Endodermal cell (in vitro differentiated cells): ENCODE measurements at regions not wholly inside any gene's neighbourhood (a gene's known extent, or its start where the extent isn't known, plus 50 kb on each side); places are given as distances from the start of the nearest gene placed in this dataset.
A peak's percentile ranks its signal among the peaks of the same experiment; 100 is the strongest.

Experiments used
- DNase-seq: peaks from one replicate; pipeline ENCODE4 v3.0.0-alpha.2; 2017
- H3K27ac ChIP-seq: 2 replicates; pipeline ENCODE4 v1.5.1; 2013; ENCODE audit warnings: mild to moderate bottlenecking, low read depth, low read length, moderate library complexity
- H3K27me3 ChIP-seq: 2 replicates; pipeline ENCODE4 v1.6.1; 2013; ENCODE audit warnings: mild to moderate bottlenecking, low read length, moderate library complexity; ENCODE audit not compliant: insufficient read depth, control insufficient read depth, poor library complexity, severe bottlenecking
- H3K36me3 ChIP-seq: 2 replicates; pipeline ENCODE4 v1.7.0; 2013; ENCODE audit warnings: mild to moderate bottlenecking, low read length, moderate library complexity; ENCODE audit not compliant: control insufficient read depth, insufficient read depth
- H3K4me1 ChIP-seq: one replicate; pipeline ENCODE4 v1.7.0; 2013; ENCODE audit warnings: low read length; ENCODE audit not compliant: control insufficient read depth, insufficient read depth
- H3K4me3 ChIP-seq: 2 replicates; pipeline ENCODE4 v1.5.1; 2013; ENCODE audit warnings: mild to moderate bottlenecking, low read length, moderate library complexity
- H3K9ac ChIP-seq: 2 replicates; pipeline ENCODE4 v1.6.1; 2013; ENCODE audit warnings: mild to moderate bottlenecking, low read length, moderate library complexity; ENCODE audit not compliant: poor library complexity, severe bottlenecking; ENCODE audit errors: extremely low read depth
- H3K9me3 ChIP-seq: 2 replicates; pipeline ENCODE4 v1.6.1; 2013; ENCODE audit warnings: mild to moderate bottlenecking, low read length, moderate library complexity; ENCODE audit not compliant: control insufficient read depth
- H3K27ac Mint-ChIP-seq: 2 replicates; pipeline ENCODE4 v1.8.0; 2020; ENCODE audit warnings: mixed read lengths
- H3K27me3 Mint-ChIP-seq: 2 replicates; pipeline ENCODE4 v1.8.0; 2021; ENCODE audit warnings: mild to moderate bottlenecking, mixed read lengths; ENCODE audit not compliant: insufficient read depth
- H3K36me3 Mint-ChIP-seq: 2 replicates; pipeline ENCODE4 v1.8.0; 2020; ENCODE audit warnings: low read depth, mixed read lengths
- H3K4me1 Mint-ChIP-seq: 2 replicates; pipeline ENCODE4 v1.8.0; 2020; ENCODE audit warnings: mixed read lengths
- H3K4me3 Mint-ChIP-seq: 2 replicates; pipeline ENCODE4 v1.8.0; 2020; ENCODE audit warnings: mild to moderate bottlenecking, moderate library complexity, mixed read lengths
- H3K9me3 Mint-ChIP-seq: 2 replicates; pipeline ENCODE4 v1.8.0; 2020; ENCODE audit warnings: mild to moderate bottlenecking, mixed read lengths
- WGBS, 2 experiments: methylation state at CpG; one replicate each; pipeline versions ENCODE4 v1.1.5 to v1.1.7; 2013; ENCODE audit warnings: missing lambda C conversion rate in 2 of 2, mixed read lengths in 1 of 2; ENCODE audit not compliant: insufficient coverage in 1 of 2, insufficient read length in 1 of 2; 5-methylcytosine and 5-hydroxymethylcytosine counted together
- TF ChIP-seq, protein P1 (sequence below): fragments of 200-600 bp; sonication (generic); conservative IDR thresholded peaks from 2 replicates; pipeline ENCODE4 v1.5.0; 2021; ENCODE audit warnings: antibody characterized with exemption, mild to moderate bottlenecking

DNA sequence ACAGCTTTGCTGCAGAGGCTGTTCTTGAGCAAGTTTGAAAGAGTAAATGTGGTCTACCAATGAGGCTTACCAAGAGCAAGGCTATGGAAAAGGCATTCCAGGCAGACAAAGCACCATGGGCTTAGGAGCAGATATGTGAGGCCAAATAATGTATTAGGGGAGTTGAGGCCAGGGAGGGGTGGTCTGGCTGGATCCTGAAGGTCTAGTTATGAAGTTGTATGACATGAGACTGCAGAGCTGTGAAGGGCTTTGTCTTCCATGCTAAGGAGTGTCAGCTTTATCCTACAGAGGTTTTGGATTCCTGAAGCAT is 51.8 kb upstream of the TSPAN2 start:
- no peak for DNase-seq
- no peak overlapping the region for H3K4me3 Mint-ChIP-seq

DNA sequence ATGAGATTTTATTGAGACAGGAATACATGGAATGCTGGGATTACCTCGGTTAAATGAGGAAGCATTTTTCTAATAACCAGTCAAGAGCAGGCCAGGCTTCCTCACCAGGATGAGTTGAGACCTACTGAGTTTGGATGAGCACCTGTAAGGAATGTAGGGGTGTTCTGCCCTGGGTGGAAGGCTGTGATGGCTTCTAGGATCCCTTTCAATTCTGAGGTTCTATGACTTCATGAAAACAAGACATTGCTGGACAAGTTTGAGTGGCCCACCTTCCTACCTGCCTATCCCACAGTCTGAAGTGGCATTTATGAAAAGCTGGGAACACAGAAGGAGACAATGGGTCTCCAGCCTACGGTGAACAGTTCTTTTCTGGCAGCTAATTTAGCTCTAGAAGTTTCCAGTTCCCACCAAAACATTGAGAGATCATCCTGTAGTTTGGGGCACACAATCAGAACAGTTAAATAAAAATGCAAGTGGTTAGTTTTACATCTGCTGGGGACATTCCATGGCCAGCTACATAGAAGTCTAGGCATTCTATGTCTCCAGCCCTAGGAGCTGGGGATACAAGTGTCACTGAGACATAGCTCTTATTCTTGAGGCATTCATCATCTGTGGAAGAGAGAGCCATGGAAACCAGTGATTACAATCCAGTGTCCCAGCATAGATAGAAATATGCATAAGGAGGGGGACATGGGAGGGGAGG is 51.3 kb upstream of the TSPAN2 start:
- Histone ChIP-seq H3K27ac (no peak overlapping the region), H3K4me3 (no peak overlapping the region), H3K4me1 (peaks cover 10% of the 10 kb centered on the region), H3K9me3 (no peaks in the 10 kb centered on the region), H3K36me3 (no peaks in the 10 kb centered on the region), H3K27me3 (no peaks in the 10 kb centered on the region), H3K9ac (no peak overlapping the region)
- TF ChIP-seq, protein P1, sequence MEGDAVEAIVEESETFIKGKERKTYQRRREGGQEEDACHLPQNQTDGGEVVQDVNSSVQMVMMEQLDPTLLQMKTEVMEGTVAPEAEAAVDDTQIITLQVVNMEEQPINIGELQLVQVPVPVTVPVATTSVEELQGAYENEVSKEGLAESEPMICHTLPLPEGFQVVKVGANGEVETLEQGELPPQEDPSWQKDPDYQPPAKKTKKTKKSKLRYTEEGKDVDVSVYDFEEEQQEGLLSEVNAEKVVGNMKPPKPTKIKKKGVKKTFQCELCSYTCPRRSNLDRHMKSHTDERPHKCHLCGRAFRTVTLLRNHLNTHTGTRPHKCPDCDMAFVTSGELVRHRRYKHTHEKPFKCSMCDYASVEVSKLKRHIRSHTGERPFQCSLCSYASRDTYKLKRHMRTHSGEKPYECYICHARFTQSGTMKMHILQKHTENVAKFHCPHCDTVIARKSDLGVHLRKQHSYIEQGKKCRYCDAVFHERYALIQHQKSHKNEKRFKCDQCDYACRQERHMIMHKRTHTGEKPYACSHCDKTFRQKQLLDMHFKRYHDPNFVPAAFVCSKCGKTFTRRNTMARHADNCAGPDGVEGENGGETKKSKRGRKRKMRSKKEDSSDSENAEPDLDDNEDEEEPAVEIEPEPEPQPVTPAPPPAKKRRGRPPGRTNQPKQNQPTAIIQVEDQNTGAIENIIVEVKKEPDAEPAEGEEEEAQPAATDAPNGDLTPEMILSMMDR = no peak
- no peak overlapping the region for H3K27ac Mint-ChIP-seq
- no peak for DNase-seq
- H3K9me3 Mint-ChIP-seq = no peaks in the 10 kb centered on the region
- whole genome bisulfite sequencing, 2 experiments = 90 to 100% methylated on average over 1 to 2 of the region's 2 CpGs
- peaks cover 42% of the 10 kb centered on the region for H3K4me1 Mint-ChIP-seq
- H3K4me3 Mint-ChIP-seq = no peak overlapping the region
- no peaks in the 10 kb centered on the region for H3K36me3 Mint-ChIP-seq
- peaks cover 12% of the 10 kb centered on the region for H3K27me3 Mint-ChIP-seq

More for the DNA sequence above, 51.8 kb upstream of the TSPAN2 start:
- no peaks in the 10 kb centered on the region for H3K36me3 Mint-ChIP-seq
- Histone ChIP-seq H3K36me3 (no peaks in the 10 kb centered on the region), H3K4me3 (no peak overlapping the region), H3K27me3 (no peaks in the 10 kb centered on the region), H3K27ac (no peak overlapping the region), H3K4me1 (peaks cover 6% of the 10 kb centered on the region), H3K9me3 (no peaks in the 10 kb centered on the region), H3K9ac (no peak overlapping the region)
- no peaks in the 10 kb centered on the region for H3K9me3 Mint-ChIP-seq
- peaks cover 38% of the 10 kb centered on the region for H3K4me1 Mint-ChIP-seq
- TF ChIP-seq, protein P1 = no peak
- H3K27ac Mint-ChIP-seq = no peak overlapping the region
- peaks cover 12% of the 10 kb centered on the region for H3K27me3 Mint-ChIP-seq

DNA sequence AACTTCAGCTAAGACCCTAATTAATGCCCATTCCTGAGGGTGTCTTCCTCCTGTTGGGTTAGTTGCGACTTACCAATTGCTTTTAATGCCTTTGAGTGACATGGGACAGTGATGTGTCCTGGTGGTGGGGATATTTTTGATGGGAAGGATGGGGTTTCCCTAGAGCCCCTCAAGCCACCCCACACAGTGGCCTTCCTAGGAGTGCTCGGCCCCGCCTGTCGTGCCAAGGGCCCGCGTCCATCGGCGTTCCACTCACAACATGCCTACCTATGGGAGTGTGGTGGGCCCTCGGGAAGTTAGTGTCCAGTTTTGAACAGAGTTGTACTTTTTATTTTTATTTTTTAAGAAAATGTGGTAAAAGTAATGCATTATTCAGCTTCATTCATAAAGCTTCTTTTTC is 50.1 kb upstream of the TSPAN2 start:
- 93% methylated on average over 9 of the region's 9 CpGs; no CpG with 5 or more reads in 1 of the 2 experiments for WGBS, 2 experiments
- no peak overlapping the region for H3K4me3 Mint-ChIP-seq
- H3K27ac Mint-ChIP-seq = peak overlapping the region; percentile 56
- DNase-seq = no peak
- H3K9me3 Mint-ChIP-seq = no peaks in the 10 kb centered on the region
- H3K9ac ChIP-seq = no peak overlapping the region
- H3K4me1 ChIP-seq = peaks cover 14% of the 10 kb centered on the region
- H3K36me3 ChIP-seq = no peaks in the 10 kb centered on the region
- peaks cover 43% of the 10 kb centered on the region for H3K4me1 Mint-ChIP-seq
- H3K4me3 ChIP-seq = no peak overlapping the region
- no peaks in the 10 kb centered on the region for H3K27me3 ChIP-seq
- H3K36me3 Mint-ChIP-seq = no peaks in the 10 kb centered on the region
- TF ChIP-seq, protein P1 = no peak
- no peak overlapping the region for H3K27ac ChIP-seq
- no peaks in the 10 kb centered on the region for H3K9me3 ChIP-seq
- H3K27me3 Mint-ChIP-seq = peaks cover 17% of the 10 kb centered on the region
